ENCODE measurements at regions not wholly inside any gene's neighbourhood (a gene's known extent, or its start where the extent isn't known, plus 50 kb on each side); places are given as distances from the start of the nearest gene placed in this dataset.

DNA sequence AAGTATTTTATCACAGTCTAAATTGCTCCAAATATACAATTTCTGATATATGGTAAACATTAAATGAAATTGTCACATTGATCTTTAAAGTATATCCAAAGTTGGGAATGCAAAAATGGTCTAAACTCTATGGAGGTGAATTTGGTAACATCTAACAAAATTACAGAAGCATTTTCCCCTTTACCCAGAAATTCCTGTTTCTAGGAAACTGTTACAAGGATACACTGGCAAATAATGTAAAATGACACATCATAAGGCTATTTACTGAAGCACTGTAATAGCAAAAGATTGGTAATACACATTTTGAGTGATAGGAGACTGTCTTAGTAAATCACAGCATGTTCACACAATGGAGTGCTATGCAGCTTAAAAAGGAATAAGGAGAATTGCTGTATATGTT is 50.0 kb upstream of the SLCO2A1 start:
- no peaks in the 10 kb centered on the region for H4K20me1 ChIP-seq (ENCODE audit: insufficient read depth, low read length)
- BruUV-seq (replicated peaks): no TSS peak
- no peaks in the 10 kb centered on the region for H3K36me3 ChIP-seq (ENCODE audit: insufficient read depth, low read length)
- H3K4me1 ChIP-seq (ENCODE audit: insufficient read depth, low read length, poor library complexity, severe bottlenecking): no peaks in the 10 kb centered on the region
- H2AFZ ChIP-seq (ENCODE audit: low read length): no peak overlapping the region
- DNase-seq (ENCODE audit: low spot score): no peak
- no peak overlapping the region for H3K4me3 ChIP-seq (ENCODE audit: low read depth, low read length, poor library complexity, severe bottlenecking)
- intact Hi-C loops (cut with micrococcal nuclease; ENCODE audit: unreplicated experiment): no loop called here
- no peak overlapping the region for H3K4me2 ChIP-seq (ENCODE audit: low read length)
- H3K9me2 ChIP-seq (ENCODE audit: insufficient read depth, low read length): no peaks in the 10 kb centered on the region
- no peak for TF ChIP-seq EZH2phosphoT487 (IDR thresholded peaks at IDR 0.05; ENCODE audit: borderline replicate concordance, low read depth, low read length)
- TF ChIP-seq, protein P1, sequence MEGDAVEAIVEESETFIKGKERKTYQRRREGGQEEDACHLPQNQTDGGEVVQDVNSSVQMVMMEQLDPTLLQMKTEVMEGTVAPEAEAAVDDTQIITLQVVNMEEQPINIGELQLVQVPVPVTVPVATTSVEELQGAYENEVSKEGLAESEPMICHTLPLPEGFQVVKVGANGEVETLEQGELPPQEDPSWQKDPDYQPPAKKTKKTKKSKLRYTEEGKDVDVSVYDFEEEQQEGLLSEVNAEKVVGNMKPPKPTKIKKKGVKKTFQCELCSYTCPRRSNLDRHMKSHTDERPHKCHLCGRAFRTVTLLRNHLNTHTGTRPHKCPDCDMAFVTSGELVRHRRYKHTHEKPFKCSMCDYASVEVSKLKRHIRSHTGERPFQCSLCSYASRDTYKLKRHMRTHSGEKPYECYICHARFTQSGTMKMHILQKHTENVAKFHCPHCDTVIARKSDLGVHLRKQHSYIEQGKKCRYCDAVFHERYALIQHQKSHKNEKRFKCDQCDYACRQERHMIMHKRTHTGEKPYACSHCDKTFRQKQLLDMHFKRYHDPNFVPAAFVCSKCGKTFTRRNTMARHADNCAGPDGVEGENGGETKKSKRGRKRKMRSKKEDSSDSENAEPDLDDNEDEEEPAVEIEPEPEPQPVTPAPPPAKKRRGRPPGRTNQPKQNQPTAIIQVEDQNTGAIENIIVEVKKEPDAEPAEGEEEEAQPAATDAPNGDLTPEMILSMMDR (conservative IDR thresholded peaks at IDR 0.05; ENCODE audit: low read length): no peak
- no peak overlapping the region for H3K27ac ChIP-seq (ENCODE audit: low read depth, low read length, poor library complexity, severe bottlenecking)
- CTCF ChIA-PET (ENCODE audit: unreplicated experiment): no interaction called here
- POLR2A ChIA-PET: no interaction called here
- no peaks in the 10 kb centered on the region for H3K9me3 ChIP-seq (ENCODE audit: low read length)
- H3K79me2 ChIP-seq (ENCODE audit: insufficient read depth, low read depth, low read length): no peaks in the 10 kb centered on the region

Measured in OCI-LY7 (cell line).